Glutamatergic neuron (in vitro differentiated cells): ENCODE measurements at regions not wholly inside any gene's neighbourhood (a gene's known extent, or its start where the extent isn't known, plus 50 kb on each side); places are given as distances from the start of the nearest gene placed in this dataset.

ENCODE experiments used
- DNase-seq: peaks from one replicate; pipeline ENCODE4 v3.0.0; 2022
- H3K27ac Mint-ChIP-seq: one replicate; pipeline ENCODE4 v1.8.0; 2020; ENCODE audit warnings: mild to moderate bottlenecking, mixed read lengths, inconsistent platforms; ENCODE audit not compliant: unreplicated experiment
- H3K27me3 Mint-ChIP-seq: one replicate; pipeline ENCODE4 v1.8.0; 2020; ENCODE audit warnings: mild to moderate bottlenecking, moderate library complexity, mixed read lengths, inconsistent platforms; ENCODE audit not compliant: unreplicated experiment
- H3K36me3 Mint-ChIP-seq: one replicate; pipeline ENCODE4 v1.8.0; 2020; ENCODE audit warnings: mild to moderate bottlenecking, mixed read lengths, inconsistent platforms; ENCODE audit not compliant: unreplicated experiment
- H3K4me1 Mint-ChIP-seq: one replicate; pipeline ENCODE4 v1.8.0; 2020; ENCODE audit warnings: mild to moderate bottlenecking, low read depth, mixed read lengths, inconsistent platforms; ENCODE audit not compliant: unreplicated experiment
- H3K4me3 Mint-ChIP-seq: one replicate; pipeline ENCODE4 v1.8.0; 2020; ENCODE audit warnings: mild to moderate bottlenecking, mixed read lengths, inconsistent platforms; ENCODE audit not compliant: unreplicated experiment
- H3K9me3 Mint-ChIP-seq: one replicate; pipeline ENCODE4 v1.8.0; 2020; ENCODE audit warnings: mild to moderate bottlenecking, moderate library complexity, mixed read lengths, inconsistent platforms; ENCODE audit not compliant: unreplicated experiment
- TF ChIP-seq, protein P1 (sequence below): fragments of 200-600 bp; sonication (generic); IDR thresholded peaks from one replicate; pipeline ENCODE4 v1.5.0; 2021; ENCODE audit not compliant: partially characterized antibody, unreplicated experiment

DNA sequence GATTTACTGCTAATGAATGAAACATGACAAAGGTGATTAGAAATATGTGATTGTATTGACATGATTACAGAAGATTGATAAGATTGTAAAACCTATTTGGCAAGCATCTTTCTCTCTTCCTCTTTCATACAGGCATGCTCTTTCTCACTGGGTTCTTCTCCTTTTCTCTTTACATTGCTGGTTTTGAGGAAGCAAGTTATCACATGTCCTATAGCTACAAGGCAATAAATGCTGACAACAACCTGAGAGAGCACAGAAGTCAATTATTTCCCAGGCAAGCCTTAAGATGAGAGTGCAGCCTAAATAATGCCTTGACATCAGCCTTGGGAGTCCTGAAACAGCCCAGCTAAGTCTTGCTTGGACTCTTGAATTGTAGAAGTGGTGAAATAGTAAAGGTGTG is 875.0 kb downstream of the SLITRK1 start:
- Mint-ChIP-seq H3K36me3 (no peaks in the 10 kb centered on the region), H3K4me3 (no peak overlapping the region), H3K27me3 (no peaks in the 10 kb centered on the region), H3K9me3 (no peaks in the 10 kb centered on the region), H3K27ac (no peak overlapping the region), H3K4me1 (no peaks in the 10 kb centered on the region)
- TF ChIP-seq, protein P1, sequence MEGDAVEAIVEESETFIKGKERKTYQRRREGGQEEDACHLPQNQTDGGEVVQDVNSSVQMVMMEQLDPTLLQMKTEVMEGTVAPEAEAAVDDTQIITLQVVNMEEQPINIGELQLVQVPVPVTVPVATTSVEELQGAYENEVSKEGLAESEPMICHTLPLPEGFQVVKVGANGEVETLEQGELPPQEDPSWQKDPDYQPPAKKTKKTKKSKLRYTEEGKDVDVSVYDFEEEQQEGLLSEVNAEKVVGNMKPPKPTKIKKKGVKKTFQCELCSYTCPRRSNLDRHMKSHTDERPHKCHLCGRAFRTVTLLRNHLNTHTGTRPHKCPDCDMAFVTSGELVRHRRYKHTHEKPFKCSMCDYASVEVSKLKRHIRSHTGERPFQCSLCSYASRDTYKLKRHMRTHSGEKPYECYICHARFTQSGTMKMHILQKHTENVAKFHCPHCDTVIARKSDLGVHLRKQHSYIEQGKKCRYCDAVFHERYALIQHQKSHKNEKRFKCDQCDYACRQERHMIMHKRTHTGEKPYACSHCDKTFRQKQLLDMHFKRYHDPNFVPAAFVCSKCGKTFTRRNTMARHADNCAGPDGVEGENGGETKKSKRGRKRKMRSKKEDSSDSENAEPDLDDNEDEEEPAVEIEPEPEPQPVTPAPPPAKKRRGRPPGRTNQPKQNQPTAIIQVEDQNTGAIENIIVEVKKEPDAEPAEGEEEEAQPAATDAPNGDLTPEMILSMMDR: no peak
- DNase-seq: no peak

DNA sequence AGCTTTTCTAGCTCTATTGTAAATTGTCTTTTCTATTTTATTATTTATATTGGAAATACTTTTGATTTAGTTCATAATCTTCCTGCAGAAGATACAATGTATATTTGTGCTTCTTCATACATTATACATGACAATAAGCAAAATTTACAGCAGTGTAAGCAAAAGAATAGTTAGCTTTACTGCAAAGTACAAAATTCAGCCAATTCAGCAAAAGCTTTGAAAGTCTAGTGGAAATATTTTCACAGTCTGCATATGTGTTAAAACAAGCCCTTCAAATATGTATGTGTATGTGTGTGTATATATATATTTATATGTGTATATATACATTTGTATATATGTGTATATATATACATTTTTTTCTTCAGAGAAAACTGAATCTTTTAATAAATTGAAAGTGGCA is 879.1 kb downstream of the SLITRK1 start:
- Mint-ChIP-seq H3K4me3 (no peak overlapping the region), H3K27me3 (no peaks in the 10 kb centered on the region), H3K4me1 (no peaks in the 10 kb centered on the region), H3K9me3 (no peaks in the 10 kb centered on the region), H3K27ac (no peak overlapping the region), H3K36me3 (no peaks in the 10 kb centered on the region)
- TF ChIP-seq, protein P1: no peak
- DNase-seq: no peak

DNA sequence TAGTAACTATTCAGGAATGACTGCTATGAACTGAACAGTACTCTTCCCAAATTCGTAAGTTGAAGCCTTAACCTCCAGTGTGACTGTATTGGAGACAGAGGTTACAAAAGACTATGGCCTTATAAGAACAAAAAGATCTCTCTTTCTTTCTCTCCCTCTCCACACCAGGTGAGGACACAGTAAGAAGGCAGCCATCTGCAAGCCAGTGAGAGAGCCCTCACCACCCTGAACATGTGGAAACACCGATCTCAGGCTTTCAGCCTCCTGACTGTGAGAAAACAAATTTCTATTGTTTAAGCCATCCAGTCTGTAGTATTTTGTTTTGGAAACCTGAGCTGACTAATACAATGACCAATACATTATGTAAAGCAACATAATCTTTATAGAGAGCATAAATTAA is 888.9 kb downstream of the SLITRK1 start:
- no peak overlapping the region for H3K27ac Mint-ChIP-seq

DNA sequence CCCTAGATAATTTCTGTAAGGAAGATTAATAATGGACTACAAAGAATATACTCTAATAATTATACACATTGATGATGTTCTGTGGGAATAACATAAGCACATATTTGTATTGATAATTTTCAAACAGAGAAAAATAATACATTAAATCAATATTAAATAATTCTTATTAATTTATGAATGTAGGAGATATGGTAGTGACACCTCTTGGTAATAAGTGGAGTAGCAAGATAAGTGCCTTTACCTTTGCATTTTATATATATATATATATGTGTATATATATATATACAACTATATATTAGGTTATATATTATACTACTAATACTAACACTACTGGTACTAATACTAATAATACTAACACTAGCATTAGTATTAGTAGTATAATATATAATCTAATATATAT is 905.8 kb downstream of the SLITRK1 start:
- H3K9me3 Mint-ChIP-seq: no peaks in the 10 kb centered on the region

More for the DNA sequence above, 888.9 kb downstream of the SLITRK1 start:
- Mint-ChIP-seq H3K27me3 (no peaks in the 10 kb centered on the region), H3K4me3 (no peak overlapping the region), H3K4me1 (no peaks in the 10 kb centered on the region), H3K9me3 (no peaks in the 10 kb centered on the region), H3K36me3 (no peaks in the 10 kb centered on the region)
- TF ChIP-seq, protein P1: no peak
- DNase-seq: no peak

DNA sequence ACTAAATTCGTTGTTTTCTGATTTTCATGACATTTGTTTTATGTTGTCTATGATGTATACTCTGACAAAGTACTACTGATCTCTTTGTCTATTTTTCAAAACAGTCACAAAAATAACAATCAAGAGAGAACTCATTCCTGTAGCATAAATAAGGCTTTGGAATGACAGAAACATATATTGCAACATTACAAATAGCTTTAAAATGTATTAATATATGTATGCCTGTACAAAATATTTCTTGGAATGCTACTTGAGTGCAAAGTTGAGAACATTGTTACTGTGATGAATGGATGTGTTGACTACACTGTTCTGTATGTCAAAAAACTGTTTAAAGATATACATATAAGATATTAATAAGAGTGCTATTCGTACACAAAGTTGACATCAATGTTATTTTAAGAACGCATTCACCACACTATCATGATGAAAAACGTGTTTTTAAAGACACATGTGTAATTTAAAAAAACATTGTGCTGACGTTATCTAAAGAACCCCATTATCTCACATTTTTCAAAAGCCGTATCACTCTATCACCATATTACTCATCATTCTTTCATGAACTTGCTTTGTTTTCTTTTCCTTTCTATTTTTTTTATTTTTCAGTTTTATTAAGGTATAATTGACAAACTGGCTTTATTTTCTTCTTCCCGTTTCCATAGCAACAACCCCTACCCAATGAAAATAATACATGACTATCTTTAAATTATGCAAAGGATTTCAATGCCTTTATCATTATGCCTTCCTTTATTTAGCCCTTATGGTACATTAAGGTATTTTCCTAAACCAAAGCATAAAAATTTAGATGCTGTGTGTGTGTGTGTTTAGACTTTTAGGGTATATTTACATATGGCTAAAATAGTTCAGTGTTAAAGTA is 918.8 kb downstream of the SLITRK1 start:
- DNase-seq: no peak
- no peak overlapping the region for H3K4me3 Mint-ChIP-seq
- TF ChIP-seq, protein P1: no peak
- H3K36me3 Mint-ChIP-seq: no peaks in the 10 kb centered on the region
- no peak overlapping the region for H3K27ac Mint-ChIP-seq
- no peaks in the 10 kb centered on the region for H3K4me1 Mint-ChIP-seq
- H3K9me3 Mint-ChIP-seq: no peaks in the 10 kb centered on the region
- H3K27me3 Mint-ChIP-seq: no peaks in the 10 kb centered on the region

More for the DNA sequence above, 905.8 kb downstream of the SLITRK1 start:
- Mint-ChIP-seq H3K27ac (no peak overlapping the region), H3K36me3 (no peaks in the 10 kb centered on the region), H3K27me3 (peaks cover 2% of the 10 kb centered on the region), H3K4me3 (no peak overlapping the region), H3K4me1 (peaks cover 4% of the 10 kb centered on the region)
- TF ChIP-seq, protein P1: no peak
- DNase-seq: no peak
